Ovary (tissue), 3 donors: ENCODE measurements at regions not wholly inside any gene's neighbourhood (a gene's known extent, or its start where the extent isn't known, plus 50 kb on each side); places are given as distances from the start of the nearest gene placed in this dataset.

Experiments
- CTCF ChIP-seq, 3 donors: fragments of 450-650 bp in 2 of 3; fragments of 200-600 bp in 1 of 3; IDR thresholded peaks; one replicate each; pipeline versions ENCODE4 v1.5.1 to v1.8.0; 2016 to 2022; ENCODE audit warnings: antibody characterized with exemption in 3 of 3, mild to moderate bottlenecking in 1 of 3
- POLR2A ChIP-seq: fragments of 450-650 bp; IDR thresholded peaks from one replicate; pipeline ENCODE4 v1.6.1; 2017; ENCODE audit warnings: antibody characterized with exemption, mild to moderate bottlenecking, moderate library complexity
- donor health status: DM: no; HTN: no; CAD: no.

- TF ChIP-seq CTCF (IDR thresholded peaks at IDR 0.05) (no peak), POLR2A (no peak)
These were observed 105.7 kb upstream of the C10orf90 start for GRCh38 chr10:126776168-126776567.
